HEK293T (cell line): ENCODE measurements at regions not wholly inside any gene's neighbourhood (a gene's known extent, or its start where the extent isn't known, plus 50 kb on each side); places are given as distances from the start of the nearest gene placed in this dataset.

Experiments used
- ARNT ChIP-seq: fragments of 450-650 bp; IDR thresholded peaks from 2 replicates; pipeline ENCODE4 v1.6.1; 2017; ENCODE audit warnings: mild to moderate bottlenecking
- BHLHE40 ChIP-seq: fragments of 450-650 bp; IDR thresholded peaks from 2 replicates; pipeline ENCODE4 v1.6.1; 2016; ENCODE audit warnings: mild to moderate bottlenecking, moderate library complexity, borderline replicate concordance
- CTBP1 ChIP-seq: fragments of 450-650 bp; IDR thresholded peaks from 2 replicates; pipeline ENCODE4 v1.6.1; 2016; ENCODE audit warnings: borderline replicate concordance
- FOXA1 ChIP-seq: fragments of 450-650 bp; IDR thresholded peaks from 2 replicates; pipeline ENCODE4 v1.6.1; 2016; ENCODE audit warnings: mild to moderate bottlenecking
- FOXK2 ChIP-seq: fragments of 450-650 bp; IDR thresholded peaks from 2 replicates; pipeline ENCODE4 v1.6.1; 2016; ENCODE audit warnings: mild to moderate bottlenecking
- FOXM1 ChIP-seq: fragments of 450-650 bp; IDR thresholded peaks from 2 replicates; pipeline ENCODE4 v1.6.1; 2017; ENCODE audit warnings: mild to moderate bottlenecking, borderline replicate concordance
- HDGF ChIP-seq: fragments of 450-650 bp; IDR thresholded peaks from 2 replicates; pipeline ENCODE4 v1.6.1; 2017; ENCODE audit warnings: antibody characterized with exemption, borderline replicate concordance
- NFRKB ChIP-seq: fragments of 450-650 bp; IDR thresholded peaks from 2 replicates; pipeline ENCODE4 v1.6.1; 2016; ENCODE audit warnings: mild to moderate bottlenecking, moderate library complexity
- PKNOX1 ChIP-seq: fragments of 450-650 bp; IDR thresholded peaks from 2 replicates; pipeline ENCODE4 v1.6.1; 2016
- SP1 ChIP-seq: fragments of 450-650 bp; IDR thresholded peaks from 2 replicates; pipeline ENCODE4 v1.6.1; 2017
- SUZ12 ChIP-seq: fragments of 450-650 bp; IDR thresholded peaks from 2 replicates; pipeline ENCODE4 v1.6.1; 2016; ENCODE audit warnings: mild to moderate bottlenecking
- TARDBP ChIP-seq: fragments of 450-650 bp; IDR thresholded peaks from 2 replicates; pipeline ENCODE4 v1.6.1; 2016
- ZNF384 ChIP-seq: fragments of 450-650 bp; IDR thresholded peaks from 2 replicates; pipeline ENCODE4 v1.6.1; 2016

GRCh38 chr4:32560306-32560705 is 1840.1 kb downstream of the PCDH7 start:
- TF ChIP-seq FOXA1 (no peak), FOXM1 (no peak), BHLHE40 (no peak), ARNT (no peak), SUZ12 (no peak), HDGF (no peak), FOXK2 (no peak), SP1 (no peak), PKNOX1 (no peak), CTBP1 (no peak), TARDBP (no peak), ZNF384 (no peak), NFRKB (no peak)
